ENCODE measurements at regions not wholly inside any gene's neighbourhood (a gene's known extent, or its start where the extent isn't known, plus 50 kb on each side); places are given as distances from the start of the nearest gene placed in this dataset.

- TF ChIP-seq, protein P1, sequence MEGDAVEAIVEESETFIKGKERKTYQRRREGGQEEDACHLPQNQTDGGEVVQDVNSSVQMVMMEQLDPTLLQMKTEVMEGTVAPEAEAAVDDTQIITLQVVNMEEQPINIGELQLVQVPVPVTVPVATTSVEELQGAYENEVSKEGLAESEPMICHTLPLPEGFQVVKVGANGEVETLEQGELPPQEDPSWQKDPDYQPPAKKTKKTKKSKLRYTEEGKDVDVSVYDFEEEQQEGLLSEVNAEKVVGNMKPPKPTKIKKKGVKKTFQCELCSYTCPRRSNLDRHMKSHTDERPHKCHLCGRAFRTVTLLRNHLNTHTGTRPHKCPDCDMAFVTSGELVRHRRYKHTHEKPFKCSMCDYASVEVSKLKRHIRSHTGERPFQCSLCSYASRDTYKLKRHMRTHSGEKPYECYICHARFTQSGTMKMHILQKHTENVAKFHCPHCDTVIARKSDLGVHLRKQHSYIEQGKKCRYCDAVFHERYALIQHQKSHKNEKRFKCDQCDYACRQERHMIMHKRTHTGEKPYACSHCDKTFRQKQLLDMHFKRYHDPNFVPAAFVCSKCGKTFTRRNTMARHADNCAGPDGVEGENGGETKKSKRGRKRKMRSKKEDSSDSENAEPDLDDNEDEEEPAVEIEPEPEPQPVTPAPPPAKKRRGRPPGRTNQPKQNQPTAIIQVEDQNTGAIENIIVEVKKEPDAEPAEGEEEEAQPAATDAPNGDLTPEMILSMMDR (IDR thresholded peaks at IDR 0.05), result no peak
- TF ChIP-seq POLR2A (IDR thresholded peaks at IDR 0.05), result no peak
Measured at GRCh38 chr10:125226005-125226404, 65.6 kb upstream of the CTBP2 start.

All from adrenal gland (tissue), 5 donors.